GM12865 (cell line): ENCODE measurements at regions not wholly inside any gene's neighbourhood (a gene's known extent, or its start where the extent isn't known, plus 50 kb on each side); places are given as distances from the start of the nearest gene placed in this dataset.

Experiments
- DNase-seq: peaks from one replicate; pipeline ENCODE4 v3.0.0; 2010; ENCODE audit warnings: low read depth
- H3K4me3 ChIP-seq: 2 replicates; pipeline ENCODE4 v1.5.1; 2011; ENCODE audit warnings: mild to moderate bottlenecking, low read depth, low read length, control low read depth
- TF ChIP-seq, protein P1 (sequence below): IDR thresholded peaks from 2 replicates; pipeline ENCODE4 v1.5.1; 2011; ENCODE audit warnings: low read length, control low read depth, low read depth, inconsistent platforms; ENCODE audit not compliant: insufficient read depth; ENCODE audit errors: missing control alignments

DNA sequence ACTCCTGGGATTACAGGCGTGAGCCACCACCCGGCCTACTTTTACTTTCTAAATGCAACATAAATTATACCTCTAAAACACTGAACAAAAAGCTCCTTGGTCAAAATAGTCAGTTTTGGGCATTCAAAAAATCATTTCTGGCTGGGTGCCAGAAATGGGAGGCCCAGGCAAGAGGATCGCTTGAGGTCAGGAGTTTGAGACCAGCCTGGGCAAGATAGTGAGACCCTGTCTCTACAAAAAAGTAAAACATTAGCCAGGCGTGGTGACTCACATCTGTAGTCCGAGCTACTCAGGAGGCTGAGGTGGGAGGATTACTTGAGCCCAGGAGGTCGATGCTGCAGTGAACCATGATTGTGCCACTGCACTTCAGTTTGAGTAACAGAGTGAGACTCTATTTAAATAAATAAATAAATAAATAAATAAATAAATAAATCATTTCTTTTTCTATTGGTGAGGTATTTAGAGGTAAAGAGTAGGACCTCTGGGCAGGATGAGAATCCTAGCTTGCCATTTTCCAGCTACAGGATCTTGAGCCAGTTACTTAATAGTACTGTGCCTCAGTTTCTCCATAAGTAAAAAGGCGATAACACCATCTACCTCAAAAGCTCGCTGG lies 87.6 kb downstream of the SKIDA1 start:
- DNase-seq, result no peak

GRCh38 chr10:21432266-21432665 lies 93.2 kb downstream of the SKIDA1 start:
- no peak overlapping the region for H3K4me3 ChIP-seq
- no peak for DNase-seq
- TF ChIP-seq, protein P1, sequence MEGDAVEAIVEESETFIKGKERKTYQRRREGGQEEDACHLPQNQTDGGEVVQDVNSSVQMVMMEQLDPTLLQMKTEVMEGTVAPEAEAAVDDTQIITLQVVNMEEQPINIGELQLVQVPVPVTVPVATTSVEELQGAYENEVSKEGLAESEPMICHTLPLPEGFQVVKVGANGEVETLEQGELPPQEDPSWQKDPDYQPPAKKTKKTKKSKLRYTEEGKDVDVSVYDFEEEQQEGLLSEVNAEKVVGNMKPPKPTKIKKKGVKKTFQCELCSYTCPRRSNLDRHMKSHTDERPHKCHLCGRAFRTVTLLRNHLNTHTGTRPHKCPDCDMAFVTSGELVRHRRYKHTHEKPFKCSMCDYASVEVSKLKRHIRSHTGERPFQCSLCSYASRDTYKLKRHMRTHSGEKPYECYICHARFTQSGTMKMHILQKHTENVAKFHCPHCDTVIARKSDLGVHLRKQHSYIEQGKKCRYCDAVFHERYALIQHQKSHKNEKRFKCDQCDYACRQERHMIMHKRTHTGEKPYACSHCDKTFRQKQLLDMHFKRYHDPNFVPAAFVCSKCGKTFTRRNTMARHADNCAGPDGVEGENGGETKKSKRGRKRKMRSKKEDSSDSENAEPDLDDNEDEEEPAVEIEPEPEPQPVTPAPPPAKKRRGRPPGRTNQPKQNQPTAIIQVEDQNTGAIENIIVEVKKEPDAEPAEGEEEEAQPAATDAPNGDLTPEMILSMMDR, result no peak

More for the DNA sequence above, 87.6 kb downstream of the SKIDA1 start:
- H3K4me3 ChIP-seq, result no peak overlapping the region
- TF ChIP-seq, protein P1, result no peak

DNA sequence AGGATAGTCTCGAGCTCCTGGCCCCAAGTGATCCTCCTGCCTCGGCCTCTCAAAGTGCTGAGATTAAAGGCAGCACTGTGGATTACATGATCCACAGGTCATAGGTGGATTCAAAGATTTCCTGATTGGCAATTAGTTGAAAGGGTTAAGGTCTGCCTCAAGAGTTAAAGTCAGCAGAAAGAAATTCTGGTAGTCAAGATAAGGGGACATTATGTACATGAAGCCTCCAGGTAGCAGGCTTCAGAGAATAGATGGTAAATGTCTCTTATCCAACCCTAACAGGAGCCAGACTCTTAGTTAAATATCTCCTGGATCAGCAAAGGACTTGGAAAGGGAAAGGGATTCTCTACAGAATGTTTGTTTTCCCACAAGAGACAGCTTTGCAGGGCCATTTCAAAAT lies 93.7 kb downstream of the SKIDA1 start:
- H3K4me3 ChIP-seq, result no peak overlapping the region
- no peak for DNase-seq
- TF ChIP-seq, protein P1, result no peak

GRCh38 chr10:21427804-21428481 lies 97.5 kb downstream of the SKIDA1 start:
- no peak overlapping the region for H3K4me3 ChIP-seq
- peak; percentile 47 for DNase-seq
- TF ChIP-seq, protein P1, result no peak

DNA sequence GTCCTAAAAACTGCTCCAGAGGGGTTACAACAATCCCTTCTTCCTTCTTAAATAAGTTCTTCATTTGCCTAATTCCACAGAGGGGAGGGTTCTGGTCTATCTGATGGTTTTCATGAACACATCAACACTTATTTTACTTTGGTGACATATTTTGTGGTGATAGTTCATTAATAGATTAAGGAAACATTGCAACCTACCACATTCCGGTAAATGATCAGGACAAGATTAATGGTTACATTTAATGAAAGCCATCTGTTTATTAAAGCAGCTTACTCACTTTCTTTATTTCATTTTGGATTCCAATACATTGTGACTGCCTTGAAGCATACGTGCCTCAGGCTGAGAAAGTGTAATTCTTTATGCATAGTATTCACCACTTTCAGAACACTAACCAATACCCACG lies 101.0 kb downstream of the SKIDA1 start:
- TF ChIP-seq, protein P1, result no peak

GRCh38 chr10:21423850-21424249 lies 101.6 kb downstream of the SKIDA1 start:
- no peak overlapping the region for H3K4me3 ChIP-seq
- no peak for DNase-seq
- TF ChIP-seq, protein P1, result no peak

More for the DNA sequence above, 101.0 kb downstream of the SKIDA1 start:
- no peak for DNase-seq
- H3K4me3 ChIP-seq, result no peak overlapping the region
